ENCODE measurements at regions not wholly inside any gene's neighbourhood (a gene's known extent, or its start where the extent isn't known, plus 50 kb on each side); places are given as distances from the start of the nearest gene placed in this dataset.

GRCh38 chr2:19228181-19228593 is 130.2 kb downstream of the OSR1 start:
- Histone ChIP-seq H3K4ac (ENCODE audit: low read depth, low read length) (0 out of 2 replicates have a peak overlapping the region, but pooled peaks have one; percentile 30), H3K4me3 (ENCODE audit: insufficient read depth, low read depth, low read length) (no peak overlapping the region), H4K20me1 (ENCODE audit: insufficient read depth, low read length) (no peaks in the 10 kb centered on the region), H2BK15ac (ENCODE audit: low read depth, low read length) (no peak overlapping the region), H2AFZ (replicated peaks; ENCODE audit: low read length, poor library complexity) (no peak overlapping the region), H3K36me3 (ENCODE audit: control insufficient read depth, insufficient read depth, low read length) (no peaks in the 10 kb centered on the region), H4K5ac (ENCODE audit: low read depth, low read length) (peak overlapping the region; percentile 63; the same call in 1 of the 2 replicates), H3K9ac (ENCODE audit: low read depth, low read length) (no peak overlapping the region), H2BK20ac (ENCODE audit: low read depth, low read length) (no peak overlapping the region), H4K8ac (ENCODE audit: low read depth in 2 of 2, low read length in 2 of 2) (no peak overlapping the region), H2BK120ac (ENCODE audit: low read depth, low read length) (no peak overlapping the region), H3K4me2 (ENCODE audit: low read depth, low read length) (no peak overlapping the region), H3K27ac (ENCODE audit: insufficient read depth, low read length) (no peak overlapping the region), H3K18ac (ENCODE audit: low read depth, low read length) (no peak overlapping the region), H3K9me1 (ENCODE audit: insufficient read depth, low read length) (no peaks in the 10 kb centered on the region), H3K56ac (ENCODE audit: extremely low read depth, insufficient read depth, low read length) (no peak overlapping the region), H3K27me3 (ENCODE audit: control insufficient read depth, insufficient read depth, low read length) (no peaks in the 10 kb centered on the region; the same call in 1 of the 2 replicates), H3K79me1 (ENCODE audit: low read depth in 1 of 2, low read length in 2 of 2) (no peaks in the 10 kb centered on the region), H3K4me1 (ENCODE audit: control insufficient read depth, insufficient read depth, low read length) (peaks cover 8% of the 10 kb centered on the region), H3K23ac (ENCODE audit: low read depth, low read length) (no peak overlapping the region), H3K9me3 (ENCODE audit: control insufficient read depth, insufficient read depth, low read length) (no peaks in the 10 kb centered on the region), H2AK9ac (replicated peaks; ENCODE audit: low read depth, low read length, poor library complexity) (no peak overlapping the region), H2AK5ac (ENCODE audit: low read depth, low read length) (no peak overlapping the region), H4K91ac (ENCODE audit: insufficient read depth, low read depth, low read length) (no peak overlapping the region), H2BK5ac (ENCODE audit: low read depth, low read length, poor library complexity, severe bottlenecking) (no peak overlapping the region), H3K14ac (replicated peaks; ENCODE audit: low read depth, low read length) (no peak overlapping the region)
- DNase-seq: no peak
- 90% methylated on average over 2 of the region's 3 CpGs; no CpG with 5 or more reads in 1 of the 2 experiments for WGBS, 2 experiments (ENCODE audit: extremely low coverage in 2 of 2, insufficient read length in 1 of 2)
- no peak for ATAC-seq (ENCODE audit: low read depth)
- in situ Hi-C loops (cut with MboI; ENCODE audit: low sequenced_read_pairs): no loop called here
- intact Hi-C loops (cut with micrococcal nuclease): no loop called here
- ChIA-PET POLR2A (ENCODE audit: unreplicated experiment) (no interaction called here), CTCF (interaction anchor here (0.6 kb wide), 1 partner anchor 10 kb away, joined by 3 read pairs; no protein-coding TSS in a partner anchor)
- TF ChIP-seq BHLHE40 (IDR thresholded peaks at IDR 0.05; ENCODE audit: low read depth, low read length) (no peak), RAD21 (IDR thresholded peaks at IDR 0.05; ENCODE audit: low read length) (no peak), RCOR1 (IDR thresholded peaks at IDR 0.05; ENCODE audit: insufficient replicate concordance, low read length) (no peak), CTCF (conservative IDR thresholded peaks at IDR 0.05; ENCODE audit: low read depth, low read length) (no peak), CHD1 (IDR thresholded peaks at IDR 0.05; ENCODE audit: low read depth, low read length) (no peak), SMC3 (IDR thresholded peaks at IDR 0.05; ENCODE audit: low read depth, low read length) (no peak), POLR2A (IDR thresholded peaks at IDR 0.05; ENCODE audit: low read depth, low read length) (no peak), MXI1 (IDR thresholded peaks at IDR 0.05; ENCODE audit: borderline replicate concordance, low read depth, low read length) (no peak), USF2 (IDR thresholded peaks at IDR 0.05; ENCODE audit: low read depth, low read length) (no peak), MAFK (IDR thresholded peaks at IDR 0.05; ENCODE audit: low read depth, low read length) (no peak), ELK1 (IDR thresholded peaks at IDR 0.05; ENCODE audit: borderline replicate concordance, low read depth, low read length) (no peak), CEBPB (IDR thresholded peaks at IDR 0.05; ENCODE audit: low read depth, low read length) (no peak), FOS (IDR thresholded peaks at IDR 0.05; ENCODE audit: low read depth, low read length) (no peak), NFE2L2 (IDR thresholded peaks at IDR 0.05; ENCODE audit: low read depth, low read length) (no peak), RFX5 (IDR thresholded peaks at IDR 0.05; ENCODE audit: low read depth, low read length) (no peak), MAZ (IDR thresholded peaks at IDR 0.05; ENCODE audit: borderline replicate concordance, low read depth, low read length) (no peak)
- dilution Hi-C loops (cut with HindIII; ENCODE audit: low sequenced_read_pairs, unreplicated experiment): no loop called here
- no TSS peak for BruUV-seq (replicated peaks)

Data from IMR-90 (cell line).